Neuronal stem cell (in vitro differentiated cells): ENCODE measurements at regions not wholly inside any gene's neighbourhood (a gene's known extent, or its start where the extent isn't known, plus 50 kb on each side); places are given as distances from the start of the nearest gene placed in this dataset.

Experiments
- DNase-seq: peaks from one replicate; pipeline ENCODE4 v3.0.0-alpha.2; 2013; ENCODE audit warnings: low spot score
- H2AFZ ChIP-seq: one replicate; pipeline ENCODE4 v1.6.1; 2013; ENCODE audit warnings: mild to moderate bottlenecking, low read length, inconsistent platforms
- H2AK5ac ChIP-seq: 2 replicates; pipeline ENCODE4 v1.6.1; 2013; ENCODE audit warnings: low read depth, mild to moderate bottlenecking, inconsistent platforms, low read length, moderate library complexity, mixed read lengths
- H2BK120ac ChIP-seq: 2 replicates; pipeline ENCODE4 v1.6.1; 2013; ENCODE audit warnings: low read depth, mild to moderate bottlenecking, inconsistent platforms, low read length, moderate library complexity, mixed read lengths
- H2BK12ac ChIP-seq: one replicate; pipeline ENCODE4 v1.6.1; 2013; ENCODE audit warnings: low read length, inconsistent platforms
- H2BK15ac ChIP-seq: 2 replicates; pipeline ENCODE4 v1.6.1; 2013; ENCODE audit warnings: mild to moderate bottlenecking, low read length, inconsistent platforms, mixed read lengths
- H2BK5ac ChIP-seq: one replicate; pipeline ENCODE4 v1.6.1; 2013; ENCODE audit warnings: inconsistent platforms, mild to moderate bottlenecking, low read length, moderate library complexity
- H3K14ac ChIP-seq: one replicate; pipeline ENCODE4 v1.6.1; 2013; ENCODE audit warnings: low read length, inconsistent platforms
- H3K18ac ChIP-seq: 2 replicates; pipeline ENCODE4 v1.6.1; 2013; ENCODE audit warnings: low read length, inconsistent platforms
- H3K23ac ChIP-seq: 2 replicates; pipeline ENCODE4 v1.6.1; 2013; ENCODE audit warnings: low read depth, mild to moderate bottlenecking, mixed read lengths, low read length, inconsistent platforms; ENCODE audit not compliant: poor library complexity
- H3K27ac ChIP-seq: replicated peaks from 3 replicates; pipeline ENCODE4 v1.5.1; 2013; ENCODE audit warnings: low read length, inconsistent platforms
- H3K27me3 ChIP-seq, 3 experiments: 2 replicates each; pipeline ENCODE4 v1.6.1; 2013; ENCODE audit warnings: low read length in 3 of 3, mild to moderate bottlenecking in 2 of 3, inconsistent platforms in 1 of 3, low read depth in 1 of 3, mixed read lengths in 1 of 3, moderate library complexity in 1 of 3; ENCODE audit not compliant: control insufficient read depth in 3 of 3, insufficient read depth in 3 of 3
- H3K36me3 ChIP-seq, 2 donors: replicated peaks in 1 of 2; 2 replicates each; pipeline ENCODE4 v1.6.1; 2013; ENCODE audit warnings: low read length in 2 of 2; ENCODE audit not compliant: control insufficient read depth in 2 of 2, insufficient read depth in 2 of 2
- H3K4ac ChIP-seq: 2 replicates; pipeline ENCODE4 v1.6.1; 2013; ENCODE audit warnings: inconsistent platforms, mild to moderate bottlenecking, low read length, moderate library complexity
- H3K4me1 ChIP-seq, 2 donors: 1 replicate in 1 of 2; 2 replicates in 1 of 2; pipeline ENCODE4 v1.6.1; 2013; ENCODE audit warnings: low read length in 2 of 2, low read depth in 1 of 2; ENCODE audit not compliant: control insufficient read depth in 2 of 2, insufficient read depth in 1 of 2
- H3K4me2 ChIP-seq: one replicate; pipeline ENCODE4 v1.6.1; 2013; ENCODE audit warnings: mild to moderate bottlenecking, low read length, inconsistent platforms; ENCODE audit not compliant: insufficient read depth, poor library complexity, severe bottlenecking
- H3K4me3 ChIP-seq, 2 donors: 2 replicates each; pipeline ENCODE4 v1.5.1; 2013; ENCODE audit warnings: low read length in 2 of 2, mild to moderate bottlenecking in 2 of 2, inconsistent platforms in 1 of 2, moderate library complexity in 1 of 2
- H3K79me1 ChIP-seq: one replicate; pipeline ENCODE4 v1.6.1; 2013; ENCODE audit warnings: low read depth, mild to moderate bottlenecking, inconsistent platforms, low read length, moderate library complexity
- H3K9ac ChIP-seq: one replicate; pipeline ENCODE4 v1.6.1; 2013; ENCODE audit warnings: mild to moderate bottlenecking, low read depth, low read length, inconsistent platforms; ENCODE audit not compliant: poor library complexity
- H3K9me3 ChIP-seq, 2 donors: replicated peaks in 1 of 2; 2 replicates each; pipeline versions ENCODE3 to v1.6.1; 2013; ENCODE audit warnings: low read length in 2 of 2, mild to moderate bottlenecking in 2 of 2, inconsistent platforms in 1 of 2, low read depth in 1 of 2, mixed read lengths in 1 of 2, moderate library complexity in 1 of 2; ENCODE audit not compliant: control insufficient read depth in 2 of 2, insufficient read depth in 1 of 2
- H4K8ac ChIP-seq: one replicate; pipeline ENCODE4 v1.6.1; 2013; ENCODE audit warnings: low read depth, mild to moderate bottlenecking, inconsistent platforms, low read length, moderate library complexity
- H4K91ac ChIP-seq: one replicate; pipeline ENCODE4 v1.6.1; 2013; ENCODE audit warnings: low read length, low read depth, mild to moderate bottlenecking, inconsistent platforms; ENCODE audit not compliant: poor library complexity
- WGBS, 2 donors: extraction: QIAGEN DNeasy Blood & Tissue Kit; methylation state at CpG; one replicate each; pipeline ENCODE4 v1.1.7; 2013; ENCODE audit warnings: missing lambda C conversion rate in 2 of 2, mixed read lengths in 1 of 2; ENCODE audit not compliant: insufficient read length in 2 of 2, insufficient replicate concordance in 1 of 2; ENCODE audit errors: extremely low coverage in 2 of 2; 5-methylcytosine and 5-hydroxymethylcytosine counted together

DNA sequence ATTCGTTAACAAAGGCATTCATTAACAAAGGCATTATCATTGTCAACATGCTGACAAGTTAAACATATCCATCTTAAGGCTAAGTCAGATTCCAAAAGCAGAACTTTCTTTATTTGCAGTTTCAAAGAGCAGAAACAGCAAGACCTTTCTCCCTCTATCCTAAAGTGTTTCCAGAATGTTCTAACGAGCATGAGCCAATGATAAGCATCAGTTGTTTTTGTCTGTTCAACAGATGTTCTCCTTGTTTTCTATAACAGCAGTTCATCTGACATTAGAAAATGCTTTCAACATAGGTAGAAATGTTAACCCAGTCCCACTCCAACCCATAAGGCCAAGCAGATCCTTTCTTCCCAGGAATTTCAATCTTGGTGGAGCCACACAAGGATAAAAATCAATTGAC is 77.6 kb upstream of the POMGNT2 start:
- Histone ChIP-seq H3K4ac (no peak overlapping the region), H4K91ac (no peak overlapping the region), H2AK5ac (no peak overlapping the region), H3K27me3 (no peaks in the 10 kb centered on the region), H2AFZ (no peak overlapping the region), H3K18ac (no peak overlapping the region), H2BK15ac (no peak overlapping the region), H3K23ac (no peak overlapping the region), H3K36me3 (no peaks in the 10 kb centered on the region), H3K9ac (no peak overlapping the region), H2BK5ac (no peak overlapping the region), H3K14ac (no peak overlapping the region), H3K4me2 (no peak overlapping the region), H3K4me3 (no peak overlapping the region), H2BK12ac (no peak overlapping the region), H3K9me3 (no peaks in the 10 kb centered on the region), H3K79me1 (no peaks in the 10 kb centered on the region), H3K27ac (no peak overlapping the region), H2BK120ac (no peak overlapping the region), H4K8ac (no peak overlapping the region), H3K4me1 (no peaks in the 10 kb centered on the region)
- DNase-seq = no peak
- no CpG with 5 or more reads among the region's 2 CpGs for WGBS, 2 donors

DNA sequence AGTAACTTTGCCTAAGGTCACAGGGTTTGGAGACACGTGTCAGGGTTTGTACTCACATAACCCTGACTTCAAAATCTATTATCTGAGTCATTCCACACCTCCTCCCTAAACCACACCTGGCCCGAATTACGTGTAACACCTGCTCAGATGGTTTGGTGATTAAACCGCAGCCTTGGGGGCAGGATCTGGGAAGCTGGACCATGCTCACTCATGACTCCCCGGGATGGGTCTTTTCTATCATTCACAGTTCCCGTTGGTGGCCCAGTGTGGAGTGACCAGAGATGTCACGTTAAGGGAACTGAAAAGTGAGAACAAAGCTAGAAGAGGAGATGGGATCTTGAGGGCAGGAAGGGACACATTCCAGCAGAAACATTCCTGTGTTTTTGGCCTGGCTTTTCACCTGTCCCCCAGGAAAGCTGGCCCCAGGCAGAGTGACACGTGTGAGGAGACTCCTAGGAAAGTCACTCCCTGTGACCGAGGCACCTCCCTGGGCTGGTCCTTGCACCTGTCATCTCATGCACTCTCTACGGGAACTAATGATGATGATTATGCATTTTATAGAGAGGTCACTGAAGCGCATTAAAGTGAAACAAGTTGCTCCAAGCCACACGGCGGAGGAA is 75.4 kb upstream of the POMGNT2 start:
- Histone ChIP-seq H4K91ac (no peak overlapping the region), H2BK15ac (no peak overlapping the region), H3K18ac (no peak overlapping the region), H2BK5ac (no peak overlapping the region), H3K4me2 (no peak overlapping the region), H2BK12ac (no peak overlapping the region), H3K9ac (no peak overlapping the region), H3K36me3 (no peaks in the 10 kb centered on the region), H3K23ac (no peak overlapping the region), H3K79me1 (no peaks in the 10 kb centered on the region), H3K27me3 (peaks cover 0 to 4% (median 0%) of the 10 kb centered on the region in 3 experiments), H3K4ac (no peak overlapping the region), H2AK5ac (no peak overlapping the region), H4K8ac (no peak overlapping the region), H2AFZ (no peak overlapping the region), H3K4me1 (no peaks in the 10 kb centered on the region), H2BK120ac (no peak overlapping the region), H3K14ac (no peak overlapping the region), H3K4me3 (no peak overlapping the region), H3K9me3 (no peaks in the 10 kb centered on the region), H3K27ac (no peak overlapping the region)
- DNase-seq = no peak
- no CpG with 5 or more reads among the region's 13 CpGs for WGBS, 2 donors

DNA sequence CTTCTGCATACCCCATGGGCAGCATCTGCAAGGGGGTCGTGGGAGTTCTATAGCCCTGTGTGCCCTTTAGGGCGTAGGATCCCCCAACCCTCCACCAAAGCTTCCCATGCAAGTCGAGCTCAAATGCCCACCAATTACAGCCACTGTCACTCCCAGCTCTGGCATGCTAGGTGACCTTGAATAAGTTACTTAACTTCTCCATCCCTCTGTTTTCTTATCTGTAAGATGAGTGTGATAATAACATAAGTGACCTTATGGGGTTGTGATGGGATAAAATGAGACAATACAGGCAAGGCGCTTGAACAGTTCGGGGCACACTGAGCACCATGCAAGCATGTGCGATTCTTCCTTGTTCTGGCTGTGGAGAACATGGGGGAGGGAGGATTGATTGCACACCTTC is 74.8 kb upstream of the POMGNT2 start:
- no peak overlapping the region for H2BK120ac ChIP-seq

DNA sequence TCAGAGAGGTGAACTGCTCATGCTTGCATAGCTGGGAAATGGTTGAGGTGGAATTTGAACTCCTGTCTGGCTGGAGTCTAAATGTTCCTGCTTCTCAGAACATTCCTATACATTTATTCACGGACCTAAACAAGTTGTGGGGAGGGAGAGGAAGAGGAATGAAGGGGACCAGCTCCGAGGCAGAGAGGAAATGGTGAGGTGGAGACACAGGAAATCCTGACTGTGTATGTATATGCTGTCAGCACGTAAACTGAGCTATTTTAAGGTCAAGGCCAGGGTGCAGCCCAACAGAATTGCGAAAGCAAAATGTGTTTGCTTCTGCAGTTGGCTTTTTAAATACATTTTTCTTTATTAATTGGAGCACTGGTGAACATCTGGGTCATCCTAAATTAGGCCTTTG is 74.1 kb upstream of the POMGNT2 start:
- Histone ChIP-seq H3K4me3 (no peak overlapping the region), H4K91ac (no peak overlapping the region), H2BK12ac (no peak overlapping the region), H3K18ac (no peak overlapping the region), H2BK15ac (no peak overlapping the region), H3K14ac (no peak overlapping the region), H3K27ac (no peak overlapping the region), H3K79me1 (no peaks in the 10 kb centered on the region), H2AFZ (no peak overlapping the region), H3K23ac (no peak overlapping the region), H2AK5ac (no peak overlapping the region), H3K4me1 (no peaks in the 10 kb centered on the region), H2BK5ac (no peak overlapping the region), H3K4me2 (no peak overlapping the region), H3K9me3 (no peaks in the 10 kb centered on the region), H4K8ac (no peak overlapping the region), H3K9ac (no peak overlapping the region), H3K36me3 (no peaks in the 10 kb centered on the region), H3K4ac (no peak overlapping the region), H2BK120ac (no peak overlapping the region), H3K27me3 (peaks cover 0 to 4% (median 0%) of the 10 kb centered on the region in 3 experiments)
- no peak for DNase-seq
- no CpG with 5 or more reads among the region's 4 CpGs for WGBS, 2 donors

More for the DNA sequence above, 74.8 kb upstream of the POMGNT2 start:
- WGBS, 2 donors = no CpG with 5 or more reads among the region's 6 CpGs
- H4K8ac ChIP-seq = no peak overlapping the region
- no peak overlapping the region for H2BK15ac ChIP-seq
- no peak overlapping the region for H3K9ac ChIP-seq
- H2BK5ac ChIP-seq = no peak overlapping the region
- H3K4me3 ChIP-seq = no peak overlapping the region
- H3K79me1 ChIP-seq = no peaks in the 10 kb centered on the region
- H3K27ac ChIP-seq = no peak overlapping the region
- no peaks in the 10 kb centered on the region for H3K4me1 ChIP-seq
- no peak overlapping the region for H3K4ac ChIP-seq
- H3K27me3 ChIP-seq = peaks cover 0 to 4% (median 0%) of the 10 kb centered on the region in 3 experiments
- no peaks in the 10 kb centered on the region for H3K9me3 ChIP-seq
- H3K23ac ChIP-seq = no peak overlapping the region
- H3K18ac ChIP-seq = no peak overlapping the region
- H3K14ac ChIP-seq = no peak overlapping the region
- no peak for DNase-seq
- no peak overlapping the region for H2AK5ac ChIP-seq
- no peak overlapping the region for H2BK12ac ChIP-seq
- H2AFZ ChIP-seq = no peak overlapping the region
- no peaks in the 10 kb centered on the region for H3K36me3 ChIP-seq
- H4K91ac ChIP-seq = no peak overlapping the region
- H3K4me2 ChIP-seq = no peak overlapping the region
